Stimulated activated CD8-positive, alpha-beta memory T cell treated with anti-CD3 and anti-CD28 coated beads, Interleukin-4, amount 100 ng/mL, for 24 hours (primary cell): ENCODE measurements at regions not wholly inside any gene's neighbourhood (a gene's known extent, or its start where the extent isn't known, plus 50 kb on each side); places are given as distances from the start of the nearest gene placed in this dataset.

Experiments used
- DNase-seq: peaks from one replicate; pipeline ENCODE4 v3.0.0-alpha.2; 2020; ENCODE audit warnings: low read depth

- no peak for DNase-seq
Observed at GRCh38 chr17:15039366-15039765, 225.8 kb downstream of the PMP22 start.

- DNase-seq = no peak
Observed at GRCh38 chr17:15038656-15039055, 226.5 kb downstream of the PMP22 start.

GRCh38 chr17:15036238-15036637 is 228.9 kb downstream of the PMP22 start:
- no peak for DNase-seq

GRCh38 chr17:15031975-15032374 is 233.2 kb downstream of the PMP22 start:
- DNase-seq = no peak

- no peak for DNase-seq
Observed at GRCh38 chr17:15029469-15029868, 235.7 kb downstream of the PMP22 start.

GRCh38 chr17:15027853-15028252 is 237.3 kb downstream of the PMP22 start:
- DNase-seq = no peak

GRCh38 chr17:15026088-15026487 is 239.0 kb downstream of the PMP22 start:
- DNase-seq = no peak

- no peak for DNase-seq
Observed at GRCh38 chr17:15023589-15024336, 241.4 kb downstream of the PMP22 start.

- no peak for DNase-seq
Observed at GRCh38 chr17:15019158-15019557, 246.0 kb downstream of the PMP22 start.

GRCh38 chr17:15012351-15012980 is 252.7 kb downstream of the PMP22 start:
- DNase-seq = no peak

GRCh38 chr17:15009087-15009486 is 256.0 kb downstream of the PMP22 start:
- DNase-seq = no peak

GRCh38 chr17:15007147-15007553 is 258.0 kb downstream of the PMP22 start:
- no peak for DNase-seq

GRCh38 chr17:15006421-15007128 is 258.6 kb downstream of the PMP22 start:
- no peak for DNase-seq

- no peak for DNase-seq
Observed at GRCh38 chr17:15000661-15001060, 264.5 kb downstream of the PMP22 start.

- no peak for DNase-seq
Observed at GRCh38 chr17:14997290-14997689, 267.8 kb downstream of the PMP22 start.

GRCh38 chr17:14986127-14986526 is 279.0 kb downstream of the PMP22 start:
- DNase-seq = no peak

- DNase-seq = no peak
Observed at GRCh38 chr17:14972844-14973243, 292.3 kb downstream of the PMP22 start.

GRCh38 chr17:14971054-14971453 is 294.1 kb downstream of the PMP22 start:
- DNase-seq = no peak

GRCh38 chr17:14959106-14959648 is 305.9 kb downstream of the PMP22 start:
- no peak for DNase-seq

- no peak for DNase-seq
Observed at GRCh38 chr17:14953405-14953804, 311.7 kb downstream of the PMP22 start.

GRCh38 chr17:14950686-14951085 is 314.4 kb downstream of the PMP22 start:
- DNase-seq = no peak

- no peak for DNase-seq
Observed at GRCh38 chr17:14950216-14950615, 314.9 kb downstream of the PMP22 start.

GRCh38 chr17:14947671-14948070 is 317.5 kb downstream of the PMP22 start:
- no peak for DNase-seq
